H1 (cell line): ENCODE measurements at regions not wholly inside any gene's neighbourhood (a gene's known extent, or its start where the extent isn't known, plus 50 kb on each side); places are given as distances from the start of the nearest gene placed in this dataset.

Experiments used
- CTCF ChIA-PET: fragments of 300-600 bp; sonication (Branson Sonifier 250); formaldehyde crosslinking; loops from one replicate; lab custom pipeline; 2021; ENCODE audit not compliant: partially characterized antibody; lab: Charles Lee
- POLR2A ChIA-PET: fragments of 300-600 bp; sonication (Branson Sonifier 250); formaldehyde crosslinking; loops from one replicate; lab custom pipeline; 2021; ENCODE audit warnings: inconsistent platforms; ENCODE audit not compliant: partially characterized antibody; lab: Charles Lee
- DNase-seq, 2 experiments: peaks; one replicate each; pipeline versions ENCODE4 v3.0.0 to v3.0.0-alpha.2; 2010 to 2022; ENCODE audit warnings: low spot score in 2 of 2, low read depth in 1 of 2, mixed read lengths in 1 of 2
- FAIRE-seq: peaks from 2 replicates; lab custom pipeline; 2011; peaks lifted over from hg19 to GRCh38; lab: Jason Lieb, UNC
- H2AFZ ChIP-seq: 2 replicates; pipeline ENCODE4 v1.8.1; 2012; ENCODE audit warnings: low read length, inconsistent platforms
- H2AK5ac ChIP-seq: 2 replicates; pipeline ENCODE4 v1.6.1; 2013; ENCODE audit warnings: low read depth, low read length
- H2BK120ac ChIP-seq: replicated peaks from 2 replicates; pipeline ENCODE3; 2013; ENCODE audit warnings: low read depth, low read length, inconsistent platforms
- H2BK12ac ChIP-seq: 2 replicates; pipeline ENCODE4 v1.6.1; 2013; ENCODE audit warnings: low read depth, low read length
- H2BK15ac ChIP-seq: 2 replicates; pipeline ENCODE4 v1.6.1; 2013; ENCODE audit warnings: low read length
- H2BK20ac ChIP-seq: 2 replicates; pipeline ENCODE4 v1.6.1; 2013; ENCODE audit warnings: low read length
- H2BK5ac ChIP-seq: 2 replicates; pipeline ENCODE4 v1.6.1; 2013; ENCODE audit warnings: low read depth, low read length
- H3K14ac ChIP-seq: 2 replicates; pipeline ENCODE4 v1.6.1; 2013; ENCODE audit warnings: inconsistent platforms; ENCODE audit not compliant: insufficient read length
- H3K18ac ChIP-seq: 2 replicates; pipeline ENCODE4 v1.6.1; 2013; ENCODE audit warnings: low read length; ENCODE audit errors: extremely low read depth
- H3K23ac ChIP-seq: 2 replicates; pipeline ENCODE4 v1.6.1; 2013; ENCODE audit warnings: inconsistent platforms; ENCODE audit not compliant: insufficient read length
- H3K23me2 ChIP-seq: 2 replicates; pipeline ENCODE4 v1.6.1; 2013; ENCODE audit warnings: low read depth, low read length
- H3K27ac ChIP-seq: 2 replicates; pipeline ENCODE4 v1.6.1; 2011; ENCODE audit warnings: low read depth, low read length, inconsistent platforms
- H3K27me3 ChIP-seq, 4 experiments: replicated peaks in 1 of 4; 1 replicate in 1 of 4; 2 replicates in 3 of 4; pipeline versions ENCODE4 v1.6.1 to v1.8.1; 2011 to 2013; ENCODE audit warnings: low read length in 3 of 4, mild to moderate bottlenecking in 3 of 4, inconsistent platforms in 2 of 4, mixed read lengths in 2 of 4, moderate library complexity in 1 of 4; ENCODE audit not compliant: control insufficient read depth in 3 of 4, insufficient read depth in 3 of 4; ENCODE audit errors: extremely low read depth in 1 of 4
- H3K36me3 ChIP-seq, 4 experiments: 2 replicates each; pipeline versions ENCODE4 v1.6.1 to v1.8.1; 2011 to 2013; ENCODE audit warnings: mild to moderate bottlenecking in 4 of 4, low read length in 3 of 4, moderate library complexity in 2 of 4, control low read depth in 1 of 4, inconsistent platforms in 1 of 4; ENCODE audit not compliant: insufficient read depth in 4 of 4, control insufficient read depth in 2 of 4
- H3K4ac ChIP-seq: replicated peaks from 2 replicates; pipeline ENCODE3; 2013; ENCODE audit warnings: low read length, low read depth, mixed read lengths, inconsistent platforms; ENCODE audit not compliant: insufficient read length
- H3K4me1 ChIP-seq, 4 experiments: replicated peaks in 1 of 4; 1 replicate in 1 of 4; 2 replicates in 3 of 4; pipeline versions ENCODE4 v1.6.1 to v1.8.1; 2011 to 2013; ENCODE audit warnings: low read length in 3 of 4, inconsistent platforms in 2 of 4, mixed read lengths in 1 of 4; ENCODE audit not compliant: insufficient read depth in 4 of 4, control insufficient read depth in 3 of 4
- H3K4me2 ChIP-seq, 2 experiments: 2 replicates each; pipeline versions ENCODE4 v1.6.1 to v1.8.1; 2011 to 2013; ENCODE audit warnings: low read depth in 2 of 2, low read length in 2 of 2, control low read depth in 1 of 2, inconsistent platforms in 1 of 2, mild to moderate bottlenecking in 1 of 2; ENCODE audit not compliant: insufficient read depth in 1 of 2
- H3K4me3 ChIP-seq, 4 experiments: fragments of 200-600, 300-600 bp in 1 of 4; sonication (generic), shearing (Covaris generic), sonication (Bioruptor Twin) in 1 of 4; 2 replicates each; pipeline versions ENCODE4 v1.5.1 to v1.8.1; 2011 to 2016; ENCODE audit warnings: low read length in 4 of 4, low read depth in 3 of 4, control low read depth in 2 of 4, inconsistent platforms in 2 of 4, mild to moderate bottlenecking in 2 of 4, mixed read lengths in 1 of 4, moderate library complexity in 1 of 4; ENCODE audit not compliant: insufficient read depth in 2 of 4; ENCODE audit errors: extremely low read depth in 1 of 4
- H3K56ac ChIP-seq: replicated peaks from 2 replicates; pipeline ENCODE3; 2013; ENCODE audit warnings: low read depth, mild to moderate bottlenecking, mixed read lengths, low read length, inconsistent platforms; ENCODE audit not compliant: insufficient read length
- H3K79me1 ChIP-seq: 2 replicates; pipeline ENCODE4 v1.6.1; 2013; ENCODE audit warnings: low read depth, low read length, control low read depth
- H3K79me2 ChIP-seq, 2 experiments: 2 replicates each; pipeline versions ENCODE4 v1.6.1 to v1.8.1; 2012 to 2013; ENCODE audit warnings: low read length in 2 of 2, mild to moderate bottlenecking in 2 of 2, inconsistent platforms in 1 of 2; ENCODE audit not compliant: insufficient read depth in 2 of 2, control insufficient read depth in 1 of 2
- H3K9ac ChIP-seq, 4 experiments: replicated peaks in 1 of 4; 1 replicate in 1 of 4; 2 replicates in 3 of 4; pipeline versions ENCODE4 v1.6.1 to v1.8.1; 2011 to 2013; ENCODE audit warnings: low read depth in 3 of 4, low read length in 3 of 4, control low read depth in 2 of 4, mild to moderate bottlenecking in 2 of 4, moderate library complexity in 2 of 4, inconsistent platforms in 1 of 4; ENCODE audit errors: extremely low read depth in 1 of 4
- H3K9me3 ChIP-seq, 2 experiments: 2 replicates each; pipeline versions ENCODE4 v1.6.1 to v1.8.1; 2012 to 2013; ENCODE audit warnings: mild to moderate bottlenecking in 2 of 2, moderate library complexity in 2 of 2, control low read depth in 1 of 2, inconsistent platforms in 1 of 2, low read depth in 1 of 2, low read length in 1 of 2, mixed read lengths in 1 of 2; ENCODE audit not compliant: insufficient read depth in 2 of 2
- H4K20me1 ChIP-seq, 2 experiments: replicated peaks in 1 of 2; 2 replicates each; pipeline versions ENCODE3 to v1.8.1; 2011 to 2013; ENCODE audit warnings: inconsistent platforms in 2 of 2, low read length in 2 of 2, mild to moderate bottlenecking in 1 of 2; ENCODE audit not compliant: insufficient read depth in 2 of 2, control insufficient read depth in 1 of 2
- H4K5ac ChIP-seq: 2 replicates; pipeline ENCODE4 v1.6.1; 2013; ENCODE audit warnings: low read length, low read depth, mixed read lengths, inconsistent platforms; ENCODE audit not compliant: insufficient read length
- H4K8ac ChIP-seq: 2 replicates; pipeline ENCODE4 v1.8.0; 2013; ENCODE audit warnings: mild to moderate bottlenecking, moderate library complexity, low read length, inconsistent platforms; ENCODE audit not compliant: insufficient read depth; ENCODE audit errors: extremely low read depth
- H4K91ac ChIP-seq: replicated peaks from 2 replicates; pipeline ENCODE3; 2013; ENCODE audit warnings: low read length, mixed read lengths, inconsistent platforms; ENCODE audit not compliant: insufficient read length
- FOSL1 ChIP-seq: IDR thresholded peaks from 2 replicates; pipeline ENCODE4 v1.6.1; 2011; ENCODE audit warnings: mild to moderate bottlenecking, low read depth, low read length, moderate library complexity; ENCODE audit not compliant: insufficient read depth
- RNF2 ChIP-seq: fragments of 200-900, 300-1000 bp; sonication (generic); IDR thresholded peaks from 2 replicates; pipeline ENCODE4 v1.7.1; 2016; ENCODE audit warnings: borderline replicate concordance, low read depth, mild to moderate bottlenecking, antibody characterized with exemption, low read length; ENCODE audit not compliant: poor library complexity, severe bottlenecking; ENCODE audit errors: missing control alignments
- SP2 ChIP-seq: IDR thresholded peaks from 2 replicates; pipeline ENCODE4 v1.6.1; 2012; ENCODE audit warnings: mild to moderate bottlenecking, low read length, inconsistent platforms
- WGBS, 2 experiments: shearing (Covaris generic) in 1 of 2; methylation state at CpG; one replicate each; pipeline versions ENCODE4 v1.1.6 to v1.1.7; 2013 to 2015; ENCODE audit warnings: low lambda C conversion rate in 2 of 2, mixed read lengths in 2 of 2, inconsistent platforms in 1 of 2, low coverage in 1 of 2, missing lambda C conversion rate in 1 of 2; ENCODE audit not compliant: insufficient replicate concordance in 2 of 2, insufficient coverage in 1 of 2, insufficient read length in 1 of 2; ENCODE audit errors: extremely low coverage in 1 of 2, missing lambda C conversion rate in 1 of 2; 5-methylcytosine and 5-hydroxymethylcytosine counted together

- Histone ChIP-seq H3K4ac (no peak overlapping the region), H2AFZ (no peak overlapping the region), H3K9ac (no peak overlapping the region), H2AK5ac (no peak overlapping the region), H3K36me3 (no peaks in the 10 kb centered on the region), H2BK120ac (no peak overlapping the region), H4K5ac (no peak overlapping the region), H3K4me3 (no peak overlapping the region), H3K4me2 (no peak overlapping the region), H3K56ac (no peak overlapping the region), H3K79me1 (no peaks in the 10 kb centered on the region), H4K8ac (no peak overlapping the region), H3K23me2 (no peaks in the 10 kb centered on the region), H4K20me1 (no peaks in the 10 kb centered on the region), H4K91ac (no peak overlapping the region), H3K4me1 (peaks cover 0 to 4% (median 0%) of the 10 kb centered on the region in 4 experiments; a peak in 1 of 7 replicates), H3K14ac (no peak overlapping the region), H3K18ac (no peak overlapping the region), H3K9me3 (no peaks in the 10 kb centered on the region), H3K27ac (no peak overlapping the region), H2BK5ac (no peak overlapping the region), H3K23ac (no peak overlapping the region), H2BK15ac (no peak overlapping the region), H3K27me3 (no peaks in the 10 kb centered on the region), H3K79me2 (no peaks in the 10 kb centered on the region), H2BK20ac (no peak overlapping the region), H2BK12ac (no peak overlapping the region)
- DNase-seq (no peak), FAIRE-seq (no peak)
- WGBS, 2 experiments, result 95% methylated on average over 2 of the region's 2 CpGs; no CpG with 5 or more reads in 1 of the 2 experiments
- ChIA-PET CTCF (no interaction called here), POLR2A (no interaction called here)
- TF ChIP-seq FOSL1 (no peak), RNF2 (no peak), SP2 (no peak)
These were observed 213.9 kb upstream of the USP25 start for GRCh38 chr21:15515908-15516307.
